DND-41 (cell line): ENCODE measurements at regions not wholly inside any gene's neighbourhood (a gene's known extent, or its start where the extent isn't known, plus 50 kb on each side); places are given as distances from the start of the nearest gene placed in this dataset.

Source experiments
- ATAC-seq: fragments of 200-7000 bp; cut with Tn5 transposase; 3 replicates; pipeline ENCODE4 v1.9.1; 2021; ENCODE audit warnings: low read depth; ENCODE audit not compliant: insufficient read depth
- DNase-seq: peaks from one replicate; pipeline ENCODE4 v3.0.0-alpha.2; 2020
- H2AFZ ChIP-seq: 2 replicates; pipeline ENCODE4 v1.6.0; 2012; ENCODE audit warnings: low read depth, low read length
- H3K27ac ChIP-seq: 2 replicates; pipeline ENCODE4 v1.5.1; 2012; ENCODE audit warnings: low read length, inconsistent platforms
- H3K27me3 ChIP-seq: fragments of 200-600 bp; sonication (generic); 2 replicates; pipeline ENCODE4 v1.6.0; 2012; ENCODE audit warnings: low read length, mild to moderate bottlenecking, inconsistent platforms; ENCODE audit not compliant: insufficient read depth, poor library complexity
- H3K36me3 ChIP-seq: 2 replicates; pipeline ENCODE4 v1.5.1; 2012; ENCODE audit warnings: low read length, inconsistent platforms; ENCODE audit not compliant: insufficient read depth
- H3K4me1 ChIP-seq: 2 replicates; pipeline ENCODE4 v1.5.1; 2012; ENCODE audit warnings: mild to moderate bottlenecking, low read length; ENCODE audit not compliant: insufficient read depth
- H3K4me2 ChIP-seq: 2 replicates; pipeline ENCODE4 v1.6.0; 2012; ENCODE audit warnings: mild to moderate bottlenecking, moderate library complexity, low read length, inconsistent platforms; ENCODE audit not compliant: insufficient read depth
- H3K4me3 ChIP-seq, 2 experiments: fragments of 200-600 bp in 1 of 2; shearing (Covaris generic) in 1 of 2; 2 replicates each; pipeline ENCODE4 v1.5.1; 2012 to 2016; ENCODE audit warnings: inconsistent platforms in 2 of 2, low read length in 2 of 2, mild to moderate bottlenecking in 2 of 2, low read depth in 1 of 2, moderate library complexity in 1 of 2
- H3K79me2 ChIP-seq: 2 replicates; pipeline ENCODE4 v1.6.0; 2012; ENCODE audit warnings: low read length, inconsistent platforms; ENCODE audit not compliant: insufficient read depth
- H3K9ac ChIP-seq: 2 replicates; pipeline ENCODE4 v1.6.0; 2012; ENCODE audit warnings: low read depth, mild to moderate bottlenecking, inconsistent platforms, low read length, moderate library complexity
- H3K9me3 ChIP-seq: 2 replicates; pipeline ENCODE4 v1.5.1; 2012; ENCODE audit warnings: low read length, moderate library complexity, mild to moderate bottlenecking, inconsistent platforms; ENCODE audit not compliant: insufficient read depth, severe bottlenecking
- H4K20me1 ChIP-seq: 2 replicates; pipeline ENCODE4 v1.6.0; 2012; ENCODE audit warnings: low read length; ENCODE audit not compliant: insufficient read depth
- CTCF ChIP-seq: IDR thresholded peaks from 2 replicates; pipeline ENCODE4 v1.5.1; 2012; ENCODE audit warnings: borderline replicate concordance, low read length, moderate library complexity, mild to moderate bottlenecking; ENCODE audit not compliant: poor library complexity, severe bottlenecking; ENCODE audit errors: extremely low read depth
- EZH2 ChIP-seq: IDR thresholded peaks from 3 replicates; pipeline ENCODE4 v1.6.1; 2012; ENCODE audit warnings: borderline replicate concordance, low read depth, mild to moderate bottlenecking, moderate library complexity, low read length, inconsistent platforms; ENCODE audit not compliant: severe bottlenecking

- DNase-seq (no peak), ATAC-seq (no peak)
- Histone ChIP-seq H3K4me3 (no peak overlapping the region), H3K4me1 (no peaks in the 10 kb centered on the region), H3K79me2 (no peaks in the 10 kb centered on the region), H3K27ac (no peak overlapping the region), H3K4me2 (no peak overlapping the region), H3K9ac (no peak overlapping the region), H2AFZ (no peak overlapping the region), H4K20me1 (no peaks in the 10 kb centered on the region), H3K36me3 (no peaks in the 10 kb centered on the region), H3K27me3 (no peaks in the 10 kb centered on the region), H3K9me3 (no peaks in the 10 kb centered on the region)
- TF ChIP-seq EZH2, result no peak
- TF ChIP-seq CTCF, result no peak
Observed at GRCh38 chr13:67990868-67991267, 760.7 kb upstream of the PCDH9 start.

GRCh38 chr13:67986234-67986633, 756.1 kb upstream of the PCDH9 start:
- H3K9me3 ChIP-seq, result no peaks in the 10 kb centered on the region
- no peak for DNase-seq
- H3K4me2 ChIP-seq, result no peak overlapping the region
- H3K27me3 ChIP-seq, result no peaks in the 10 kb centered on the region
- H3K79me2 ChIP-seq, result no peaks in the 10 kb centered on the region
- ATAC-seq, result no peak
- TF ChIP-seq CTCF (no peak), EZH2 (no peak)
- no peak overlapping the region for H3K9ac ChIP-seq
- H4K20me1 ChIP-seq, result no peaks in the 10 kb centered on the region
- H3K27ac ChIP-seq, result no peak overlapping the region
- H3K4me3 ChIP-seq, result no peak overlapping the region
- H2AFZ ChIP-seq, result no peak overlapping the region
- no peaks in the 10 kb centered on the region for H3K4me1 ChIP-seq
- H3K36me3 ChIP-seq, result no peaks in the 10 kb centered on the region

- Histone ChIP-seq H3K4me1 (no peaks in the 10 kb centered on the region), H3K4me3 (no peak overlapping the region), H2AFZ (no peak overlapping the region), H3K9ac (no peak overlapping the region), H3K9me3 (no peaks in the 10 kb centered on the region), H3K79me2 (no peaks in the 10 kb centered on the region), H3K27me3 (no peaks in the 10 kb centered on the region), H4K20me1 (no peaks in the 10 kb centered on the region), H3K4me2 (no peak overlapping the region), H3K36me3 (no peaks in the 10 kb centered on the region), H3K27ac (no peak overlapping the region)
- ATAC-seq, result no peak
- no peak for DNase-seq
- TF ChIP-seq EZH2, result no peak
Observed at GRCh38 chr13:67977066-67977465, 746.9 kb upstream of the PCDH9 start.

- DNase-seq, result no peak
- Histone ChIP-seq H4K20me1 (no peaks in the 10 kb centered on the region), H3K9me3 (no peaks in the 10 kb centered on the region), H3K4me1 (no peaks in the 10 kb centered on the region), H2AFZ (no peak overlapping the region), H3K4me3 (no peak overlapping the region), H3K27ac (no peak overlapping the region), H3K27me3 (no peaks in the 10 kb centered on the region), H3K79me2 (no peaks in the 10 kb centered on the region), H3K36me3 (no peaks in the 10 kb centered on the region), H3K4me2 (no peak overlapping the region), H3K9ac (no peak overlapping the region)
- no peak for TF ChIP-seq CTCF
- no peak for TF ChIP-seq EZH2
- ATAC-seq, result no peak
Observed at GRCh38 chr13:67971291-67971690, 741.2 kb upstream of the PCDH9 start.
